H1 (cell line): ENCODE measurements at regions not wholly inside any gene's neighbourhood (a gene's known extent, or its start where the extent isn't known, plus 50 kb on each side); places are given as distances from the start of the nearest gene placed in this dataset.

Experiments
- CTCF ChIA-PET: fragments of 300-600 bp; sonication (Branson Sonifier 250); formaldehyde crosslinking; loops from one replicate; lab custom pipeline; 2021; ENCODE audit not compliant: partially characterized antibody; lab: Charles Lee
- POLR2A ChIA-PET: fragments of 300-600 bp; sonication (Branson Sonifier 250); formaldehyde crosslinking; loops from one replicate; lab custom pipeline; 2021; ENCODE audit warnings: inconsistent platforms; ENCODE audit not compliant: partially characterized antibody; lab: Charles Lee
- DNase-seq, 2 experiments: peaks; one replicate each; pipeline versions ENCODE4 v3.0.0 to v3.0.0-alpha.2; 2010 to 2022; ENCODE audit warnings: low spot score in 2 of 2, low read depth in 1 of 2, mixed read lengths in 1 of 2
- FAIRE-seq: peaks from 2 replicates; lab custom pipeline; 2011; peaks lifted over from hg19 to GRCh38; lab: Jason Lieb, UNC
- H2AFZ ChIP-seq: 2 replicates; pipeline ENCODE4 v1.8.1; 2012; ENCODE audit warnings: low read length, inconsistent platforms
- H2AK5ac ChIP-seq: 2 replicates; pipeline ENCODE4 v1.6.1; 2013; ENCODE audit warnings: low read depth, low read length
- H2BK120ac ChIP-seq: replicated peaks from 2 replicates; pipeline ENCODE3; 2013; ENCODE audit warnings: low read depth, low read length, inconsistent platforms
- H2BK12ac ChIP-seq: 2 replicates; pipeline ENCODE4 v1.6.1; 2013; ENCODE audit warnings: low read depth, low read length
- H2BK15ac ChIP-seq: 2 replicates; pipeline ENCODE4 v1.6.1; 2013; ENCODE audit warnings: low read length
- H2BK20ac ChIP-seq: 2 replicates; pipeline ENCODE4 v1.6.1; 2013; ENCODE audit warnings: low read length
- H2BK5ac ChIP-seq: 2 replicates; pipeline ENCODE4 v1.6.1; 2013; ENCODE audit warnings: low read depth, low read length
- H3K14ac ChIP-seq: 2 replicates; pipeline ENCODE4 v1.6.1; 2013; ENCODE audit warnings: inconsistent platforms; ENCODE audit not compliant: insufficient read length
- H3K18ac ChIP-seq: 2 replicates; pipeline ENCODE4 v1.6.1; 2013; ENCODE audit warnings: low read length; ENCODE audit errors: extremely low read depth
- H3K23ac ChIP-seq: 2 replicates; pipeline ENCODE4 v1.6.1; 2013; ENCODE audit warnings: inconsistent platforms; ENCODE audit not compliant: insufficient read length
- H3K23me2 ChIP-seq: 2 replicates; pipeline ENCODE4 v1.6.1; 2013; ENCODE audit warnings: low read depth, low read length
- H3K27ac ChIP-seq: 2 replicates; pipeline ENCODE4 v1.6.1; 2011; ENCODE audit warnings: low read depth, low read length, inconsistent platforms
- H3K27me3 ChIP-seq, 4 experiments: replicated peaks in 1 of 4; 1 replicate in 1 of 4; 2 replicates in 3 of 4; pipeline versions ENCODE4 v1.6.1 to v1.8.1; 2011 to 2013; ENCODE audit warnings: low read length in 3 of 4, mild to moderate bottlenecking in 3 of 4, inconsistent platforms in 2 of 4, mixed read lengths in 2 of 4, moderate library complexity in 1 of 4; ENCODE audit not compliant: control insufficient read depth in 3 of 4, insufficient read depth in 3 of 4; ENCODE audit errors: extremely low read depth in 1 of 4
- H3K36me3 ChIP-seq, 4 experiments: 2 replicates each; pipeline versions ENCODE4 v1.6.1 to v1.8.1; 2011 to 2013; ENCODE audit warnings: mild to moderate bottlenecking in 4 of 4, low read length in 3 of 4, moderate library complexity in 2 of 4, control low read depth in 1 of 4, inconsistent platforms in 1 of 4; ENCODE audit not compliant: insufficient read depth in 4 of 4, control insufficient read depth in 2 of 4
- H3K4ac ChIP-seq: replicated peaks from 2 replicates; pipeline ENCODE3; 2013; ENCODE audit warnings: low read length, low read depth, mixed read lengths, inconsistent platforms; ENCODE audit not compliant: insufficient read length
- H3K4me1 ChIP-seq, 4 experiments: replicated peaks in 1 of 4; 1 replicate in 1 of 4; 2 replicates in 3 of 4; pipeline versions ENCODE4 v1.6.1 to v1.8.1; 2011 to 2013; ENCODE audit warnings: low read length in 3 of 4, inconsistent platforms in 2 of 4, mixed read lengths in 1 of 4; ENCODE audit not compliant: insufficient read depth in 4 of 4, control insufficient read depth in 3 of 4
- H3K4me2 ChIP-seq, 2 experiments: 2 replicates each; pipeline versions ENCODE4 v1.6.1 to v1.8.1; 2011 to 2013; ENCODE audit warnings: low read depth in 2 of 2, low read length in 2 of 2, control low read depth in 1 of 2, inconsistent platforms in 1 of 2, mild to moderate bottlenecking in 1 of 2; ENCODE audit not compliant: insufficient read depth in 1 of 2
- H3K4me3 ChIP-seq, 4 experiments: fragments of 200-600, 300-600 bp in 1 of 4; sonication (generic), shearing (Covaris generic), sonication (Bioruptor Twin) in 1 of 4; 2 replicates each; pipeline versions ENCODE4 v1.5.1 to v1.8.1; 2011 to 2016; ENCODE audit warnings: low read length in 4 of 4, low read depth in 3 of 4, control low read depth in 2 of 4, inconsistent platforms in 2 of 4, mild to moderate bottlenecking in 2 of 4, mixed read lengths in 1 of 4, moderate library complexity in 1 of 4; ENCODE audit not compliant: insufficient read depth in 2 of 4; ENCODE audit errors: extremely low read depth in 1 of 4
- H3K56ac ChIP-seq: replicated peaks from 2 replicates; pipeline ENCODE3; 2013; ENCODE audit warnings: low read depth, mild to moderate bottlenecking, mixed read lengths, low read length, inconsistent platforms; ENCODE audit not compliant: insufficient read length
- H3K79me1 ChIP-seq: 2 replicates; pipeline ENCODE4 v1.6.1; 2013; ENCODE audit warnings: low read depth, low read length, control low read depth
- H3K79me2 ChIP-seq, 2 experiments: 2 replicates each; pipeline versions ENCODE4 v1.6.1 to v1.8.1; 2012 to 2013; ENCODE audit warnings: low read length in 2 of 2, mild to moderate bottlenecking in 2 of 2, inconsistent platforms in 1 of 2; ENCODE audit not compliant: insufficient read depth in 2 of 2, control insufficient read depth in 1 of 2
- H3K9ac ChIP-seq, 4 experiments: replicated peaks in 1 of 4; 1 replicate in 1 of 4; 2 replicates in 3 of 4; pipeline versions ENCODE4 v1.6.1 to v1.8.1; 2011 to 2013; ENCODE audit warnings: low read depth in 3 of 4, low read length in 3 of 4, control low read depth in 2 of 4, mild to moderate bottlenecking in 2 of 4, moderate library complexity in 2 of 4, inconsistent platforms in 1 of 4; ENCODE audit errors: extremely low read depth in 1 of 4
- H3K9me3 ChIP-seq, 2 experiments: 2 replicates each; pipeline versions ENCODE4 v1.6.1 to v1.8.1; 2012 to 2013; ENCODE audit warnings: mild to moderate bottlenecking in 2 of 2, moderate library complexity in 2 of 2, control low read depth in 1 of 2, inconsistent platforms in 1 of 2, low read depth in 1 of 2, low read length in 1 of 2, mixed read lengths in 1 of 2; ENCODE audit not compliant: insufficient read depth in 2 of 2
- H4K20me1 ChIP-seq, 2 experiments: replicated peaks in 1 of 2; 2 replicates each; pipeline versions ENCODE3 to v1.8.1; 2011 to 2013; ENCODE audit warnings: inconsistent platforms in 2 of 2, low read length in 2 of 2, mild to moderate bottlenecking in 1 of 2; ENCODE audit not compliant: insufficient read depth in 2 of 2, control insufficient read depth in 1 of 2
- H4K5ac ChIP-seq: 2 replicates; pipeline ENCODE4 v1.6.1; 2013; ENCODE audit warnings: low read length, low read depth, mixed read lengths, inconsistent platforms; ENCODE audit not compliant: insufficient read length
- H4K8ac ChIP-seq: 2 replicates; pipeline ENCODE4 v1.8.0; 2013; ENCODE audit warnings: mild to moderate bottlenecking, moderate library complexity, low read length, inconsistent platforms; ENCODE audit not compliant: insufficient read depth; ENCODE audit errors: extremely low read depth
- H4K91ac ChIP-seq: replicated peaks from 2 replicates; pipeline ENCODE3; 2013; ENCODE audit warnings: low read length, mixed read lengths, inconsistent platforms; ENCODE audit not compliant: insufficient read length
- ASH2L ChIP-seq: fragments of 200-600, 300-600 bp; sonication (generic); IDR thresholded peaks from one replicate; pipeline ENCODE4 v1.7.1; 2017; ENCODE audit warnings: low read length
- EP300 ChIP-seq, 2 experiments: IDR thresholded peaks; 1 replicate in 1 of 2; 2 replicates in 1 of 2; pipeline ENCODE4 v1.6.1; 2011 to 2012; ENCODE audit warnings: low read depth in 2 of 2, low read length in 2 of 2, mild to moderate bottlenecking in 2 of 2, borderline replicate concordance in 1 of 2, inconsistent platforms in 1 of 2, moderate library complexity in 1 of 2
- HDAC2 ChIP-seq, 2 experiments: fragments of 300-600 bp in 1 of 2; sonication (generic) in 1 of 2; IDR thresholded peaks; 2 replicates each; pipeline ENCODE4 v1.6.1; 2011 to 2012; ENCODE audit warnings: low read depth in 2 of 2, low read length in 2 of 2, mild to moderate bottlenecking in 2 of 2, moderate library complexity in 2 of 2, borderline replicate concordance in 1 of 2, inconsistent platforms in 1 of 2
- JUN ChIP-seq: IDR thresholded peaks from 2 replicates; pipeline ENCODE4 v1.6.1; 2011; ENCODE audit warnings: low read depth, mild to moderate bottlenecking, improper control_type of control experiment, low read length
- PHF8 ChIP-seq: fragments of 200-600 bp; sonication (generic); conservative IDR thresholded peaks from 2 replicates; pipeline ENCODE4 v1.7.1; 2012; ENCODE audit warnings: low read depth, mild to moderate bottlenecking, inconsistent platforms, low read length, moderate library complexity
- POLR2A ChIP-seq, 2 experiments: IDR thresholded peaks; 1 replicate in 1 of 2; 2 replicates in 1 of 2; pipeline ENCODE4 v1.6.1; 2011; ENCODE audit warnings: low read depth in 2 of 2, low read length in 2 of 2, mild to moderate bottlenecking in 2 of 2; ENCODE audit errors: control extremely low read depth in 1 of 2
- RBBP5 ChIP-seq: IDR thresholded peaks from 2 replicates; pipeline ENCODE4 v1.7.1; 2012; ENCODE audit warnings: low read depth, mild to moderate bottlenecking, inconsistent platforms, low read length, moderate library complexity, borderline replicate concordance
- SUZ12 ChIP-seq: fragments of 200-600 bp; sonication (generic); IDR thresholded peaks from 2 replicates; pipeline ENCODE4 v1.6.1; 2012; ENCODE audit warnings: mild to moderate bottlenecking, inconsistent platforms, low read length, moderate library complexity, mixed read lengths
- USF2 ChIP-seq: IDR thresholded peaks from 2 replicates; pipeline ENCODE4 v1.6.1; 2011; ENCODE audit warnings: low read length, improper control_type of control experiment
- YY1 ChIP-seq: IDR thresholded peaks from 2 replicates; pipeline ENCODE4 v1.6.1; 2011; ENCODE audit warnings: low read depth, mild to moderate bottlenecking, low read length
- ZNF274 ChIP-seq: IDR thresholded peaks from 2 replicates; pipeline ENCODE4 v1.7.0; 2012; ENCODE audit warnings: low read length, borderline replicate concordance; ENCODE audit errors: extremely low read depth
- TF ChIP-seq, protein P1 (sequence below), 3 experiments: IDR thresholded peaks; 1 replicate in 2 of 3; 2 replicates in 1 of 3; pipeline versions ENCODE4 v1.5.1 to v1.6.1; 2011; ENCODE audit warnings: low read length in 3 of 3, mild to moderate bottlenecking in 3 of 3, inconsistent platforms in 2 of 3, low read depth in 1 of 3, moderate library complexity in 1 of 3; ENCODE audit not compliant: insufficient read depth in 1 of 3; ENCODE audit errors: control extremely low read depth in 1 of 3

GRCh38 chr6:71577766-71578165, 289.2 kb downstream of the OGFRL1 start:
- no peak for DNase-seq
- Histone ChIP-seq H2BK20ac (no peak overlapping the region), H3K4me3 (no peak overlapping the region), H4K5ac (no peak overlapping the region), H3K9ac (no peak overlapping the region), H2BK120ac (no peak overlapping the region), H2BK12ac (no peak overlapping the region), H3K18ac (no peak overlapping the region), H4K20me1 (no peaks in the 10 kb centered on the region), H2AFZ (no peak overlapping the region), H3K56ac (no peak overlapping the region), H4K91ac (no peak overlapping the region), H3K4ac (no peak overlapping the region), H2BK15ac (no peak overlapping the region), H4K8ac (no peak overlapping the region), H3K4me1 (no peaks in the 10 kb centered on the region), H2AK5ac (no peak overlapping the region), H3K79me1 (no peaks in the 10 kb centered on the region), H3K9me3 (no peaks in the 10 kb centered on the region), H2BK5ac (no peak overlapping the region), H3K23ac (no peak overlapping the region), H3K27me3 (no peaks in the 10 kb centered on the region), H3K36me3 (no peaks in the 10 kb centered on the region), H3K14ac (no peak overlapping the region), H3K27ac (no peak overlapping the region), H3K23me2 (no peaks in the 10 kb centered on the region), H3K4me2 (no peak overlapping the region), H3K79me2 (no peaks in the 10 kb centered on the region)
- ChIA-PET CTCF (interaction anchor here (0.8 kb wide), 1 partner anchor 501 kb away, joined by 3 read pairs; no protein-coding TSS in a partner anchor), POLR2A (no interaction called here)
- FAIRE-seq = no peak
- TF ChIP-seq USF2 (no peak), ASH2L (no peak), HDAC2 (IDR thresholded peaks at IDR 0.05; ENCODE audit: borderline replicate concordance in 1 of 2, low read depth in 2 of 2, low read length in 2 of 2) (no peak), EP300 (IDR thresholded peaks at IDR 0.05; ENCODE audit: borderline replicate concordance in 1 of 2, low read depth in 2 of 2, low read length in 2 of 2) (no peak), POLR2A (IDR thresholded peaks at IDR 0.05; ENCODE audit: control extremely low read depth in 1 of 2, low read depth in 2 of 2, low read length in 2 of 2) (no peak), YY1 (no peak), SUZ12 (no peak), PHF8 (no peak), JUN (no peak), RBBP5 (no peak), ZNF274 (no peak)
- TF ChIP-seq, protein P1, sequence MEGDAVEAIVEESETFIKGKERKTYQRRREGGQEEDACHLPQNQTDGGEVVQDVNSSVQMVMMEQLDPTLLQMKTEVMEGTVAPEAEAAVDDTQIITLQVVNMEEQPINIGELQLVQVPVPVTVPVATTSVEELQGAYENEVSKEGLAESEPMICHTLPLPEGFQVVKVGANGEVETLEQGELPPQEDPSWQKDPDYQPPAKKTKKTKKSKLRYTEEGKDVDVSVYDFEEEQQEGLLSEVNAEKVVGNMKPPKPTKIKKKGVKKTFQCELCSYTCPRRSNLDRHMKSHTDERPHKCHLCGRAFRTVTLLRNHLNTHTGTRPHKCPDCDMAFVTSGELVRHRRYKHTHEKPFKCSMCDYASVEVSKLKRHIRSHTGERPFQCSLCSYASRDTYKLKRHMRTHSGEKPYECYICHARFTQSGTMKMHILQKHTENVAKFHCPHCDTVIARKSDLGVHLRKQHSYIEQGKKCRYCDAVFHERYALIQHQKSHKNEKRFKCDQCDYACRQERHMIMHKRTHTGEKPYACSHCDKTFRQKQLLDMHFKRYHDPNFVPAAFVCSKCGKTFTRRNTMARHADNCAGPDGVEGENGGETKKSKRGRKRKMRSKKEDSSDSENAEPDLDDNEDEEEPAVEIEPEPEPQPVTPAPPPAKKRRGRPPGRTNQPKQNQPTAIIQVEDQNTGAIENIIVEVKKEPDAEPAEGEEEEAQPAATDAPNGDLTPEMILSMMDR (IDR thresholded peaks at IDR 0.05; ENCODE audit: control extremely low read depth in 1 of 3, insufficient read depth in 1 of 3, low read depth in 1 of 3, low read length in 3 of 3) = no peak
